Panc1 (cell line): ENCODE measurements at regions not wholly inside any gene's neighbourhood (a gene's known extent, or its start where the extent isn't known, plus 50 kb on each side); places are given as distances from the start of the nearest gene placed in this dataset.

Experiments used
- ATAC-seq: fragments of 200-7000 bp; cut with Tn5 transposase; 2 replicates; pipeline ENCODE4 v1.9.1; 2020; ENCODE audit warnings: mild to moderate bottlenecking, moderate library complexity
- BruUV-seq: library from RNA; stranded (reverse); fragments of 400-500 nt; replicated peaks from 2 replicates; lab custom pipeline; 2021; lab: Mats Ljungman, UMichigan
- CTCF ChIA-PET: fragments of 300-600 bp; sonication (Branson Sonifier 250); formaldehyde crosslinking; loops from one replicate; lab custom pipeline; 2022; ENCODE audit warnings: antibody characterized with exemption; lab: Charles Lee
- POLR2A ChIA-PET: fragments of 300-600 bp; sonication (Branson Sonifier 250); formaldehyde crosslinking; loops from one replicate; lab custom pipeline; 2022; ENCODE audit warnings: antibody characterized with exemption; lab: Charles Lee
- DNase-seq: peaks from one replicate; pipeline ENCODE4 v3.0.0-alpha.2; 2010; ENCODE audit warnings: low read depth, low spot score
- H3K27ac ChIP-seq: 2 replicates; pipeline ENCODE4 v1.5.1; 2011; ENCODE audit warnings: mild to moderate bottlenecking, low read length, inconsistent platforms
- H3K27me3 ChIP-seq: fragments of 200-500 bp; sonication (Bioruptor generic); 2 replicates; pipeline ENCODE4 v1.6.0; 2014; ENCODE audit warnings: low read length, inconsistent platforms; ENCODE audit not compliant: control insufficient read depth, insufficient read depth
- H3K36me3 ChIP-seq: fragments of 200-500 bp; sonication (Bioruptor generic); 2 replicates; pipeline ENCODE4 v1.5.1; 2014; ENCODE audit warnings: inconsistent platforms, mild to moderate bottlenecking, low read length, moderate library complexity; ENCODE audit not compliant: control insufficient read depth, insufficient read depth
- H3K4me1 ChIP-seq: 2 replicates; pipeline ENCODE4 v1.5.1; 2011; ENCODE audit warnings: inconsistent platforms, mild to moderate bottlenecking, low read length, moderate library complexity; ENCODE audit not compliant: control insufficient read depth, insufficient read depth
- H3K4me3 ChIP-seq, 2 experiments: 2 replicates each; pipeline ENCODE4 v1.5.1; 2011 to 2012; ENCODE audit warnings: low read depth in 2 of 2, low read length in 2 of 2, mild to moderate bottlenecking in 2 of 2, inconsistent platforms in 1 of 2, moderate library complexity in 1 of 2
- H3K9me3 ChIP-seq: fragments of 200-500 bp; sonication (Bioruptor generic); 2 replicates; pipeline ENCODE4 v1.5.1; 2014; ENCODE audit warnings: low read depth, mild to moderate bottlenecking, inconsistent platforms, low read length, moderate library complexity; ENCODE audit not compliant: control insufficient read depth, insufficient read depth
- POLR2AphosphoS5 ChIP-seq: IDR thresholded peaks from 2 replicates; pipeline ENCODE4 v1.6.1; 2012; ENCODE audit warnings: mild to moderate bottlenecking, low read depth, low read length, moderate library complexity
- SIN3A ChIP-seq: IDR thresholded peaks from 2 replicates; pipeline ENCODE4 v1.6.1; 2012; ENCODE audit warnings: low read depth, mild to moderate bottlenecking, low read length, moderate library complexity, borderline replicate concordance; ENCODE audit not compliant: insufficient read depth
- TCF7L2 ChIP-seq: IDR thresholded peaks from 2 replicates; pipeline ENCODE4 v1.6.1; 2011; ENCODE audit warnings: mild to moderate bottlenecking, low read depth, low read length, inconsistent platforms
- in situ Hi-C: cut with HindIII; loops from 2 replicates; pipeline ENCODE4 v1.10.0; 2016; ENCODE audit warnings: low sequenced_read_pairs, low pct_unique_long_range_greater_than_20kb
- intact Hi-C: fragments of 100-400 bp; cut with micrococcal nuclease; formaldehyde crosslinking; loops from one replicate; pipeline ENCODE4 v1.10.0; 2022; ENCODE audit not compliant: unreplicated experiment
- TF ChIP-seq, protein P1 (sequence below): fragments of 450-650 bp; IDR thresholded peaks from 2 replicates; pipeline ENCODE4 v1.5.1; 2017; ENCODE audit warnings: mild to moderate bottlenecking
- TF ChIP-seq, protein P2 (sequence below), 2 experiments: IDR thresholded peaks; 2 replicates each; pipeline ENCODE4 v1.6.1; 2011 to 2012; ENCODE audit warnings: low read depth in 2 of 2, control low read depth in 1 of 2, low read length in 1 of 2, mild to moderate bottlenecking in 1 of 2, moderate library complexity in 1 of 2; ENCODE audit not compliant: insufficient read depth in 1 of 2

DNA sequence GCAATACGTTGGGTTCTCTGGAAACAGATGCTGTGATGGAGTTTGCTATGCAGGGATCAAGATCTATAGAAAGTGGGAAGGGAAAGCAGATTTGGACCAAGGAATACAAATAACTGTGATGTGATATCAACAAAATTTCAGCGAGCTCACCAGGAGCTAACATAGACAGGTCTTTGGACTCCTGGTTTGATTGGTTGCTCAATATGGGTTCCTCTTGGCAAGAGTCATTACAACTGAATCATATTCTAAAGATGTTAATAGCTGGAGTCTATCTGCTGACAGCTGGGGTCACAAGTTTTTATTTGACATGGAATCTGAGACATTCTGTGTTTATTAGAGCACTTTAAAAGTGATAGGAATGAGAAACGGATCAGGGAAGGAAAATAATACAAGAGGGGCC, 637.6 kb upstream of the GNPDA2 start:
- H3K27me3 ChIP-seq: no peaks in the 10 kb centered on the region
- no TSS peak for BruUV-seq
- intact Hi-C loops: no loop called here
- ChIA-PET POLR2A (no interaction called here), CTCF (no interaction called here)
- no peaks in the 10 kb centered on the region for H3K36me3 ChIP-seq
- ATAC-seq (no peak), DNase-seq (no peak)
- no peaks in the 10 kb centered on the region for H3K9me3 ChIP-seq
- in situ Hi-C loops: no loop called here
- no peak overlapping the region for H3K4me3 ChIP-seq
- no peak for TF ChIP-seq TCF7L2
- no peak for TF ChIP-seq POLR2AphosphoS5
- no peak for TF ChIP-seq SIN3A
- TF ChIP-seq, protein P1, sequence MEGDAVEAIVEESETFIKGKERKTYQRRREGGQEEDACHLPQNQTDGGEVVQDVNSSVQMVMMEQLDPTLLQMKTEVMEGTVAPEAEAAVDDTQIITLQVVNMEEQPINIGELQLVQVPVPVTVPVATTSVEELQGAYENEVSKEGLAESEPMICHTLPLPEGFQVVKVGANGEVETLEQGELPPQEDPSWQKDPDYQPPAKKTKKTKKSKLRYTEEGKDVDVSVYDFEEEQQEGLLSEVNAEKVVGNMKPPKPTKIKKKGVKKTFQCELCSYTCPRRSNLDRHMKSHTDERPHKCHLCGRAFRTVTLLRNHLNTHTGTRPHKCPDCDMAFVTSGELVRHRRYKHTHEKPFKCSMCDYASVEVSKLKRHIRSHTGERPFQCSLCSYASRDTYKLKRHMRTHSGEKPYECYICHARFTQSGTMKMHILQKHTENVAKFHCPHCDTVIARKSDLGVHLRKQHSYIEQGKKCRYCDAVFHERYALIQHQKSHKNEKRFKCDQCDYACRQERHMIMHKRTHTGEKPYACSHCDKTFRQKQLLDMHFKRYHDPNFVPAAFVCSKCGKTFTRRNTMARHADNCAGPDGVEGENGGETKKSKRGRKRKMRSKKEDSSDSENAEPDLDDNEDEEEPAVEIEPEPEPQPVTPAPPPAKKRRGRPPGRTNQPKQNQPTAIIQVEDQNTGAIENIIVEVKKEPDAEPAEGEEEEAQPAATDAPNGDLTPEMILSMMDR: no peak
- TF ChIP-seq, protein P2, sequence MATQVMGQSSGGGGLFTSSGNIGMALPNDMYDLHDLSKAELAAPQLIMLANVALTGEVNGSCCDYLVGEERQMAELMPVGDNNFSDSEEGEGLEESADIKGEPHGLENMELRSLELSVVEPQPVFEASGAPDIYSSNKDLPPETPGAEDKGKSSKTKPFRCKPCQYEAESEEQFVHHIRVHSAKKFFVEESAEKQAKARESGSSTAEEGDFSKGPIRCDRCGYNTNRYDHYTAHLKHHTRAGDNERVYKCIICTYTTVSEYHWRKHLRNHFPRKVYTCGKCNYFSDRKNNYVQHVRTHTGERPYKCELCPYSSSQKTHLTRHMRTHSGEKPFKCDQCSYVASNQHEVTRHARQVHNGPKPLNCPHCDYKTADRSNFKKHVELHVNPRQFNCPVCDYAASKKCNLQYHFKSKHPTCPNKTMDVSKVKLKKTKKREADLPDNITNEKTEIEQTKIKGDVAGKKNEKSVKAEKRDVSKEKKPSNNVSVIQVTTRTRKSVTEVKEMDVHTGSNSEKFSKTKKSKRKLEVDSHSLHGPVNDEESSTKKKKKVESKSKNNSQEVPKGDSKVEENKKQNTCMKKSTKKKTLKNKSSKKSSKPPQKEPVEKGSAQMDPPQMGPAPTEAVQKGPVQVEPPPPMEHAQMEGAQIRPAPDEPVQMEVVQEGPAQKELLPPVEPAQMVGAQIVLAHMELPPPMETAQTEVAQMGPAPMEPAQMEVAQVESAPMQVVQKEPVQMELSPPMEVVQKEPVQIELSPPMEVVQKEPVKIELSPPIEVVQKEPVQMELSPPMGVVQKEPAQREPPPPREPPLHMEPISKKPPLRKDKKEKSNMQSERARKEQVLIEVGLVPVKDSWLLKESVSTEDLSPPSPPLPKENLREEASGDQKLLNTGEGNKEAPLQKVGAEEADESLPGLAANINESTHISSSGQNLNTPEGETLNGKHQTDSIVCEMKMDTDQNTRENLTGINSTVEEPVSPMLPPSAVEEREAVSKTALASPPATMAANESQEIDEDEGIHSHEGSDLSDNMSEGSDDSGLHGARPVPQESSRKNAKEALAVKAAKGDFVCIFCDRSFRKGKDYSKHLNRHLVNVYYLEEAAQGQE (IDR thresholded peaks at IDR 0.05; ENCODE audit: insufficient read depth in 1 of 2, low read depth in 2 of 2, low read length in 1 of 2): no peak
- H3K4me1 ChIP-seq: no peaks in the 10 kb centered on the region
- no peak overlapping the region for H3K27ac ChIP-seq

DNA sequence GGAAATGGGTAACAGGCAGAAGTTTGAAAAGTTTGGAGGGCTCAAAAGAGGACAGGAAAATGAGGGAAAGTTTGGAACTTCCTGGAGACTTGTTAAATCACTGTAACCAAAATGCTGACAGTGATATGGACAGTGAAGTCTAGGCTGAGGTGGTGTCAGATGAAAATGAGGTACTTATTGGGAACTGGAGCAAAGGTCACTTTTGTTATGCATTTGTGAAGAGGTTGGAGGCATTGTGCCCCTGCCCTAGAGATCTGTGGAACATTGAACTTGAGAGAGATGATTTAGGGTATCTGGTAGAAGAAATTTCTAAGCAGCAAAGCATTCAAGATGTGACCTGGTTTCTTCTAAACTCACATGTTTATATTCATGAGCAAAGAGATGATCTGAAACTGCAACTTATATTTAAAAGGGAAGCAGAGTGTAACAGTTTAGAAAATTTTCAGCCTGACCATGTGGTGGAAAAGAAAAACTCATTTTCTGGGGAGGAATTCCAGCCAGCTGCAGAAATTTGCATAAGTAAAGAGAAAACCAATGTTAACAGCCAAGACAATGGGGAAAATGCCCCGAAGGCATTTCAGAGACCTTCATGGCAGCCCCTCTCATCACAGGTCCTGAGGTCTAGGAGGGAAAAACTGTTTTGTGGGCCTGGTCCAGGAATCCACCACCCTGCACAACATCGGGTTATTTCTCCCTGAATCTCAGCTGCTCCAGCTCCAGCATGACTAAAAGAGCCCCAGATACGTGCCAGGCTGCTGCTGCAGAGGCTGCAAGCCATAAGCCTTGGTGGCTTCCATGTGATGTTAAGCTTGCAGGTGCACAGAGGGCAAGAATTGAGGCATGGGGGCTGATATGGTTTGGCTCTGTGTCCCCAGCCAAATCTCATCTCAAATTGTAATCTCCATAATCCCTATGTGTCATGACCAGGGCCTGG, 632.5 kb upstream of the GNPDA2 start:
- Histone ChIP-seq H3K4me1 (no peaks in the 10 kb centered on the region), H3K9me3 (no peaks in the 10 kb centered on the region), H3K27me3 (no peaks in the 10 kb centered on the region), H3K36me3 (no peaks in the 10 kb centered on the region), H3K4me3 (no peak overlapping the region), H3K27ac (no peak overlapping the region)
- no peak for DNase-seq
- ChIA-PET POLR2A (no interaction called here), CTCF (no interaction called here)
- intact Hi-C loops: no loop called here
- TF ChIP-seq POLR2AphosphoS5 (no peak), TCF7L2 (no peak), SIN3A (no peak)
- TF ChIP-seq, protein P1: no peak
- TF ChIP-seq, protein P2 (IDR thresholded peaks at IDR 0.05; ENCODE audit: insufficient read depth in 1 of 2, low read depth in 2 of 2, low read length in 1 of 2): no peak
- in situ Hi-C loops: no loop called here
- no TSS peak for BruUV-seq
- no peak for ATAC-seq
